ENCODE measurements at regions not wholly inside any gene's neighbourhood (a gene's known extent, or its start where the extent isn't known, plus 50 kb on each side); places are given as distances from the start of the nearest gene placed in this dataset.

GRCh38 chr5:141787376-141787775 is 90.8 kb downstream of the PCDH1 start:
- Histone ChIP-seq H3K27me3 (ENCODE audit: insufficient read depth in 3 of 3, low read length in 2 of 3) (no peaks in the 10 kb centered on the region), H3K27ac (no peak overlapping the region), H3K4me1 (no peaks in the 10 kb centered on the region), H3K9me3 (no peaks in the 10 kb centered on the region), H3K36me3 (ENCODE audit: insufficient read depth in 1 of 2, low read depth in 1 of 2) (no peaks in the 10 kb centered on the region), H3K4me3 (no peak overlapping the region)
- TF ChIP-seq CTCF (IDR thresholded peaks at IDR 0.05), result no peak
- intact Hi-C loops (cut with DNase I), result no loop called here
- ATAC-seq (no peak), DNase-seq (no peak)
- 54 to 66% (median 56%) methylated on average over 3 of the region's 3 CpGs for WGBS, 3 donors

- intact Hi-C loops (cut with DNase I), result no loop called here
- Histone ChIP-seq H3K27ac (no peak overlapping the region), H3K9me3 (no peaks in the 10 kb centered on the region), H3K27me3 (ENCODE audit: insufficient read depth in 3 of 3, low read length in 2 of 3) (no peaks in the 10 kb centered on the region), H3K4me3 (no peak overlapping the region), H3K4me1 (no peaks in the 10 kb centered on the region), H3K36me3 (ENCODE audit: insufficient read depth in 1 of 2, low read depth in 1 of 2) (no peaks in the 10 kb centered on the region)
- no peak for TF ChIP-seq CTCF (IDR thresholded peaks at IDR 0.05)
- ATAC-seq (no peak), DNase-seq (no peak)
- 76 to 79% (median 76%) methylated on average over 3 of the region's 3 CpGs for WGBS, 3 donors
Observed at GRCh38 chr5:141786700-141787099, 91.5 kb downstream of the PCDH1 start.

- Histone ChIP-seq H3K4me3 (no peak overlapping the region), H3K36me3 (ENCODE audit: insufficient read depth in 1 of 2, low read depth in 1 of 2) (no peaks in the 10 kb centered on the region), H3K27ac (no peak overlapping the region), H3K9me3 (no peaks in the 10 kb centered on the region), H3K27me3 (ENCODE audit: insufficient read depth in 3 of 3, low read length in 2 of 3) (no peaks in the 10 kb centered on the region), H3K4me1 (no peaks in the 10 kb centered on the region)
- 70 to 87% (median 81%) methylated on average over 5 of the region's 5 CpGs for WGBS, 3 donors
- no peak for ATAC-seq
- DNase-seq, result no peak
- TF ChIP-seq CTCF (IDR thresholded peaks at IDR 0.05), result no peak
- intact Hi-C loops (cut with DNase I), result no loop called here
Observed at GRCh38 chr5:141785711-141786110, 92.5 kb downstream of the PCDH1 start.

- DNase-seq (no peak), ATAC-seq (no peak)
- Histone ChIP-seq H3K4me3 (no peak overlapping the region), H3K9me3 (no peaks in the 10 kb centered on the region), H3K36me3 (ENCODE audit: insufficient read depth in 1 of 2, low read depth in 1 of 2) (no peaks in the 10 kb centered on the region), H3K27me3 (ENCODE audit: insufficient read depth in 3 of 3, low read length in 2 of 3) (no peaks in the 10 kb centered on the region), H3K27ac (no peak overlapping the region), H3K4me1 (no peaks in the 10 kb centered on the region)
- WGBS, 3 donors, result 73 to 85% (median 76%) methylated on average over 4 of the region's 4 CpGs
- intact Hi-C loops (cut with DNase I), result no loop called here
- TF ChIP-seq CTCF (IDR thresholded peaks at IDR 0.05), result no peak
Observed at GRCh38 chr5:141785135-141785534, 93.1 kb downstream of the PCDH1 start.

GRCh38 chr5:141784529-141784928 is 93.7 kb downstream of the PCDH1 start:
- H3K4me3 ChIP-seq, result no peak overlapping the region
- DNase-seq, result no peak
- no peaks in the 10 kb centered on the region for H3K27me3 ChIP-seq (ENCODE audit: insufficient read depth in 3 of 3, low read length in 2 of 3)
- intact Hi-C loops (cut with DNase I), result no loop called here
- no peak overlapping the region for H3K27ac ChIP-seq
- no peaks in the 10 kb centered on the region for H3K9me3 ChIP-seq
- WGBS, 3 donors, result 69 to 71% (median 71%) methylated on average over 5 of the region's 5 CpGs
- H3K36me3 ChIP-seq (ENCODE audit: insufficient read depth in 1 of 2, low read depth in 1 of 2), result no peaks in the 10 kb centered on the region
- no peaks in the 10 kb centered on the region for H3K4me1 ChIP-seq
- no peak for ATAC-seq
- no peak for TF ChIP-seq CTCF (IDR thresholded peaks at IDR 0.05)

Data from psoas muscle (tissue), 7 donors.